Superior temporal gyrus (tissue), 1 donor: ENCODE measurements at regions not wholly inside any gene's neighbourhood (a gene's known extent, or its start where the extent isn't known, plus 50 kb on each side); places are given as distances from the start of the nearest gene placed in this dataset.

Source experiments
- DNase-seq: peaks from one replicate; pipeline ENCODE4 v3.0.0-alpha.2; 2016; ENCODE audit errors: extremely low spot score

DNA sequence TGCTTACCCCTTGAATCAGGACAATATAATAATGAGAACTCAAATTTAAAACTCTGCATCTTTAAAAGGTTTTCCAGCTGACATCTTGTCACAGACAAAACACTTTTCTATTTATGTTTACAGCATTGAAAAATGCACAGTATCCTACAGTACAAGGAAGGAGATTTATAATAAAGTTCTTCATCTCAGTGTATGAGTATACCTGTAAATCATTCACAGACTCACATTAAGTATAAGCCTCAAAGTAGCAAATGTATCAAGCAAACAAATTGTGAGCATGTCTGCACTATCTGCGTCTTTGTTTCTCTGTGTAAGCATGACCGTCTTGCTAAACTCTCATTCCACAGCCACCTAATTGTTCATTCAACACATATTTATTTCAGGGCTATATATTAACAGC lies 52.8 kb downstream of the PPP1R2C start:
- no peak for DNase-seq

DNA sequence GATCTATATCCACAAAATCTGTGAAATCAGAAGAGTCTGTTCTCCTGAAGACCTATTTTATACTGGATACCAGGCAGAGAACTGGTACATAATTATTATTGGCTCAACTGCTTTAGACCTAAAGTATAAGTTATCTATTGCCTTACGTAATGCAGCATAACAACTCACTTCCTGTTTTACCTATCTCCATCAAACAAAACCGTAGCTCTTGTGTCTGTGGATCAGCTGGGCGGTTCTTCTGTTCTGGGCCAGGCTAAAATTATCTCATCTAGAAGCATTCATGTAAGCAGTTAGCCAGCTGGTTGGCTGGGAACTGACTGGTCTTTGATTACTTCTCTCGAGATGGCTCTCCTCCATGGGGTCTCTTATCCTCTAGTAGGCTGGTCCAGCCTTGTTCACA lies 57.8 kb downstream of the PPP1R2C start:
- DNase-seq: no peak

DNA sequence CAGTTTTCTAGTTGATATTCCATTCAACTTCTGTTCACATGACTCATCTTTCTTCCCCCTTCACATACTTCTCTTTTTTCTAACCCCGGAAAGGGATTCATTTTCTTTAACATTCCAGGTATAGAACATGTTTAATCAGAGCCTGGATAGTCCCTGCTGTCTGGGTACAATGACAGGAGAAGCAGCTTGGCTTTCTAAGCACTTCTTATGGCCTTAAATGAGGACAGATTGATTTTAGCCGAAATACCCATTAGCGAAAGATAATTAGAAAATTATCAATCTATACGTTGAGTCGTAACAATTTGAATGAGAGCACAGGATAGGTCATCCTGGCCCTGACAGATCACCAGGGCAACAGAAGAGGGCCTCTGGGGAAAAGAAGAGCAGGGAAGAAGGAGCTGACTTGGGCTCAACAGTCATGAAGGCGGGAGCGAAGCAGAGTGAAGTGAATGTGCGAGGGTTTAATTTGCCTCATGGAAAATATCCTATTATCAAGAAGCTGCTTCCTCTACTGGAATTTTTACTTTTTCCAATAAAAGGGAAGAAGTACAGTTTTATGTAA lies 62.2 kb downstream of the PPP1R2C start:
- no peak for DNase-seq

DNA sequence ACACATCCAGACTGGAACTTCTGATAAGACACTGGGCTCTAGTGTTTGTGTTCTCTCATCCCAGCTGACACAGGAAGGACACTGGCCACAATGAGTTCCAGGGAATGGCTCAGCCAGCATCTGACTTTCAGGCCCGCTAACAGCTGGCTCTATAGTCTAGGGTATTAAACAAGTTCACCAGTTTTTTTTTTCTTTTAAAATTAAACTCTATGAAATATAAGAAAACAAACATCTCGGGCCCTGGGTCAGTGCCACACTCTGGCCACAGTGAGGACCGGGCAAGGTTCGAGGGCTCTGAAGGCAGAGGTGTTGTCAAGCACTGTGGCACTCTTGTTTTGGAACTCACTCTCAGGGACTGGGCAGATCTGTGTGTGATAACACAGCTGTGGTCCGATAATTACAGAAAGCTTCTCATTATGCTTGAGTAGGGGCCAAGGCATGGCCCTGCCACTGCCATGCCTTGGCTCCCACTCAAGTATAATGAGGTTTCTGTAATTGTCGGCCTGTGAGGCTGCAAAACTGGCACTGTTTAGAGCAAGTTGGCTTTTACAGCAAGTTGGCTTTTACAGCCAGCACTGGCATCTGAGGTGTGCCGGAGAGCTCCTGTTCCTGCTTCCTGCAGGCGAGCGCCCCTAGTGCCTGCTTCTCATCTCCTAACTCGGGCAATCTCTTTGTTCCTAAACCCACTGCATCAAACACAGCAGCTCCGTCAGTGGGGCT lies 62.8 kb downstream of the PPP1R2C start:
- DNase-seq: peak; percentile 68

DNA sequence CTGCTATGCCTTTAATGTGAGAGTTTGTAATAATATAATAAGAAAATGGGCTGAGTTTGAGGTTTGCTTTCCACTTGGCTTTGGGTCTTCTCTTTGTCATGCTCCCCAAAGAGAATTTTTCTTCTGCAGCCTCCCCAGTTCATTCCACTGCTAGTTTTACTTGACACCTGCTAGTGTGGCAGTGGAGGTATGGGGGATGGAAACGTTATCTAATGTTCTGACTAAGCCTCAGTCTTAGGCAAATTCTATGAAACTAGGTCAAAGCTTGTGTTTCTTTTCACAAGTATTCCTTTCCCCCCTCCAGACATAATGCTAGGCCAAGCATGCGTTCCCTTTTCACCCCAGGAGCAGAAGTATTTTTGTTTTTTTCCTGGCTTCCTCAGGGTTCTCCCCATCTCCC lies 67.5 kb downstream of the PPP1R2C start:
- DNase-seq: no peak

DNA sequence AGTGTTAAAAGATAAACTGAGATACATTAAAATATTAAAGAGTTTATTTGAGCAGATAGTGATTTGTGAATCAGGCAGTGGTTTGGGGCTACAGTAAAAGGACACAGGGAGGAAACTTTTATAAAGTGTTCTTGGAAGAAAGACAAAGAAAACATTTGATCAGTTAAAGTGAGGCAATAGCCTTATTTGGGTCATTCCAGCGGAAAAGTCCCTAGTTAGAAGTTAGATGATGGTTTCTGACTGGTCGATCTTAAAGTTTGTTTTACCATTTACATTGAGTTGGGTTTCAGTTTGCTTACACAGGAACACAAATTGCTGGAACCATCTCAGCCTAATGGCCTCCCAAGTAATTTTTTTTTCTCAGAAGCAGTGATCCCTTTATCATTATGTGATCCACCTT lies 69.7 kb downstream of the PPP1R2C start:
- no peak for DNase-seq

DNA sequence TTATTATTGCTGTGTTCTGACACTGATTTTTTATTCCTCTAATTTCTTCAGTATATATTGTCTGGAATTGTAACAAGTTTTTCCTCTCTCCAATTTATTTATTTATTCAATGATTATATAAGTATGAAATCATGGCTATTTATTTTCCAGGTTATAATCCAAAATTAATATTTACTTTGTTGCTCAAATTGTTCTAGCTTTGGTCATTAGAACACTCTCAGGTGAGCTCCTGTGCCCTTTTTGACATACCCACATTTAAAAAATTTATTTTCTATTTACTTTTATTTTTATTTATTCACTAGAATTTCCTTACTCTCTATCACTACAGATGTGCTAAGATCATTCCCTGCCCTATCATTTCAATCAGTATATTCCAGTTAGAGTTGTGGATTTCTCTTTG lies 70.2 kb downstream of the PPP1R2C start:
- no peak for DNase-seq

DNA sequence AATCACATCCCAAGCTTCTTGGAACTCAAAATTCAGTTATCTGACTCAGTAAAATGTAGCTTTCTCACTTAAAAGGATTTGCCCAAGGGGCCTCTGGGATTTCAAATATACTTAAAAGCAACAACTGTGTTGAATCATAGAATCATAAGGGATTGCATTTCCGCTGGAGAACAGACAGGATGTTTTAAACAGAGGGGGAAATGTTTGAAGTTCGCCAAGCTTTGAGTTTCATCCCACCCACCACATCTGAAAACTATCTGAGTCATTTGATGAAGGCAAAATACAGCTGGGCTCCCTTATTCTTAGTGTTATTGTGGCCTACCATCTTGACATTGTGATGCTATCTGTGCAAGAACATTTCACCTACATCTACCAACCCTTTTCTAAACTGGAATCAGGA lies 73.5 kb downstream of the PPP1R2C start:
- no peak for DNase-seq

DNA sequence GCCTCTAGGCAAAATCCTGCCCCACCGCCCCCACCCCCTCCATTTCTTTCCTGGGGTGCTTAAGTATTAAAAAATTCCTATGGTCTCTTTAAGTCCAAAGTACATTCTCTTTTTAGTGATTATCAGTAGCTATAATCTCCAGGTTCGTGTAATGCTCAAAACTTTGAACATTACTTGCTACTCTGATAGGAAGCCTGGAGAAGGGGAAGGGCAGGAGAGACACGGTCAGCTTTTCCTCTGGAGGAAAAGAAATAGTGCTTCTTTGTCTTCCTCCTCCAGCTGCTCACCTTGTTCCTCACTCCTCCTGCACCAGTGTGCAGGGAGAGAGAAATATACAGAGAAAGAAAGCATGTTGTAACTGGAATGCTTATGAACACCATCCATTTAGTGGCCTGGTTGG lies 80.4 kb downstream of the PPP1R2C start:
- DNase-seq: no peak

DNA sequence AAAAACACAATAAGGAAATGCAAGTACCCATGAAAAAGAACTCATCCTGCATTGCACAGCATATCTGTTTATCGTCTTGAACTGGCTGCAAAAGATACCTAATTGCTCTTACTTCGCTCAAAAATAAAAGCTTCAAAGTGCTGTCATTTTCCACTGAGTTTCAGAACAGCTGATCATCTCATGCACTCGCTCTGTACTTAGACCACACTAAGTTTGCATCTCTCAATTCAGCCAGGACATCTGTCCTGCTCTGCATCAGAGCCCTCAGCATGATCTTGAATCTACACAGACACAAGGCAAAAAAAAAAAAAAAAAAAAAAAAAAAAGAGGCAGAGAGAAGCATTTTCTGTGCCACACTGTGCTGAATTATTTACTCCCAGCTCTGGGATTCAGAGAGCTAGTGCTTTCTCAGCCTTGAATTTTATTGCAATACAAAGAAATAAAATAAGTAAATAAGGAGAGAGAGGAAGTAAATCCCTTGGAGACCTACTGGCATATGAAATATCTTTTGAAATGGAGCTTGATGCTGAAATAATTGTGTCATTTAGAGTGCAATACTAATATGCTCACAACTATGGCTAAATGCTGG lies 81.3 kb downstream of the PPP1R2C start:
- DNase-seq: no peak

DNA sequence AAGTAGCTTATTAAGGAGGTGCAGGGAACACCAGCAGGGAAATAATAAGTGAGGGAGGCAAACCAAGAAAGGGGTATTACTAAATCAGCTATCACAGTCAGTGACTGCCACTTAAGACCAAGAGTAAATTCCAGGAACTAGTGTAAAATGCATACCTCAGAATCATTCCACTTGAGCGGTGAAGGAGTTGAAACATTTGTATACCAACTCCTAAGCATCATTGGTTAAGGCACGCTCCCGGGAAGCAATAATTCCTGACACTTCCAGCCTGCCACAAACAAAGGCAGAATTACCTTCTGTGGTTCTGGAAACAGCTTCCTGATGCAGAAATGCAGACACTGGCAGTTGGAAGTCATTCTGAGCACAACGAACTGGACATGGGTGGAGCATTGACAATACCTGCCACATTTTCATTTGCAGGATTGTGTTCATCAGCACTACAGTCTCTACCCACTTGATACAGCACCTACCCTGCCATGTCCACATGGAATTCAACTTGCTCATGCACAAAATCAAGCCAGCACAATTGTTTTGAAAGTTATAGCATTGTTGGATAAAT lies 82.1 kb downstream of the PPP1R2C start:
- DNase-seq: no peak

DNA sequence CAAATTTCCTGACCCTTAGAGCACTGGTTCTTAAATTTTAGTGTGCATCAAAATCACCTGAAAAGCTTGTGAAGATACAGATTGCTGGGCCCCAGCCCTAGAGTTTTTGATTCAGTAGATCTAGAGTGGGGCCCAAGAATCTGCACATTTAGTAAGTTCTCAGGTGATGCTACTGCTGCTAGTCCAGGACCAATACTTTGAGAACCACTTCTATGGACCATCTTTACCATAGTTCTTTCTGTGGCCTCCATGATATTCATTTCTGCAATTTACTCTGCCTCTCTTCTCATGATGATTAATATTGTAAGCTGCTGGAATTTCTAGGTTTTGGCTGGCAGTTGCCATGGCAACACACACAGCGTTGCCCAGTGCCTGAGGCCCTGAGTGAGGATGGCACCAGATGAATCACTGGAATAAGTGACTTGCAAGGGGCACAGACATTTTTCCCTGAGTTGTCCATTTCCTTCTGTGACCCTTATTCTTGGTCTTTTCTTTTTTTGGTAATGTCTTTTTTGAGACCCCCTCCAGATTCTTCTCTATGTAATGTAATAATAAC lies 83.6 kb downstream of the PPP1R2C start:
- DNase-seq: peak; percentile 39

DNA sequence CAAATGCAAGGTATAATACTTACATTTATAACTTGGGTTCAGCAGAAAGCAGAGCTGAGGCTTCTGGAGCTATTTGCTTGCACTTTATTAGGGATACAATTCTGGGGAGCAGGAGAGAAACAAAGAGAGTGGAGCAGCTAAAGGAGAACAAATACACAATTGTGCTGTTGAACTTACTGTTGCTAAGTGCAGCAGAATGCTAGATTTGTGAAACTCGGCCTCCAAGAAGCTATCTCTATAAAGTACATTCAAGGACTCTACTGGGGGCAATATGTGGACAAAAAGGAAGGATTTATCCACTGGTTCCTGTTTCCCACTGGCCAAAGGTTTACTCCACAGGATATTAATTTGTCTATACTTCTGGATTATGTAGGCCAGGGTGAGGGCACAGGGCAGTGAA lies 86.8 kb downstream of the PPP1R2C start:
- peak; percentile 57 for DNase-seq

DNA sequence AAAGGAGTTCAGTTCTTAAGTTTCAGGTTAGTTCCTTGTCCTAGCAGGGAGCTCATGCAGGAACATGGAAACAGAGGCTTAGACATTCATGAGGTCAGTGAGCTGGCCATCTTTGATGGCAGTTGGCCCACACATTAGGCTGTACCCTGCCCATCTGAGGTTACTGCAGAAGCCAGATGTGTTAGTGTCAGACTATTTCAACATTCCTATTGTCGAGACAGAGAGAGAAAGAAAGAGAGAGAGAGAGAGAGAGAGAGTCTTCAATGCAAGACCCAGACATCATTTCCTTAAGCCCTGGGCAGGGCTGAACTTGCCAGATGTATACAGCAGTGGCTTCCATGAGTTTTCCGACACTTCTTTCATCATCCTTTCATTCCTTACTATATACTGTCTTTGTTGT lies 91.3 kb downstream of the PPP1R2C start:
- DNase-seq: no peak

DNA sequence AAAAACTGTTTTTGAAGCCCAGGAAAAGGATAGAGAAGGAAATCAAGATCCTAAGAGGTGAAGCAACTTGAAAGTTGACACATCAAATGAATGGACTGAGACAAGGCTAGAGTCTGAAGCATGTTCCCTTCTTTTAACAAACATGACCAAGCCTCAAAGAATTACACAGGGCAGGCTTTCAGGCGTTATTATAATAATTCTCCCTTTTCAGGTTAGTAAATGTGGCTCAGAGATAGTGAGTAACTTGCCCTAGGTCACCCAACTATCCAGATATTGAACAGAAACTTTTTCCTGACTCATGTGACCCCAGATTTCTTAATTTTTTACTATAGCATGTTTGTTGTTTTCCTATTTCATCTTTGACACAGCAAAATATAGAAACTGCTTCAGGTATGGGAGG lies 91.7 kb downstream of the PPP1R2C start:
- no peak for DNase-seq

DNA sequence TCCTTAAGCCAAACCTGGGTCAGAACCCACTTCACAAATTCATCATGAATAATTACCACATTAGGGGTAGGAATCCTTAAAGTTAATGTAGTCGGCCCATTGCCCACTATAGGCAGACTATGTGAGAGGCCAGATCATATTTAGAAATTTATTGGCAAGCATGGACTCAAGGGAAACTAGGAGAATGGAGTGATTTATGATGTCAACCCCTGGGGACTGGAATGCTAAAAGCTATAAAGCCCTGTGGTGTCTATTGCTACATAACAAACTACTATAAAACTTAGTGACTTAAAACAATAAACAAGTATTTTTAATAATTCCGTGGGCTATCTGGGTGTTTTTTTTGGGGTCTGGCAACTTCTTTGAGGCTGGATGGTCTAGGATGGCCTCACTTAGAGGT lies 93.9 kb downstream of the PPP1R2C start:
- no peak for DNase-seq

DNA sequence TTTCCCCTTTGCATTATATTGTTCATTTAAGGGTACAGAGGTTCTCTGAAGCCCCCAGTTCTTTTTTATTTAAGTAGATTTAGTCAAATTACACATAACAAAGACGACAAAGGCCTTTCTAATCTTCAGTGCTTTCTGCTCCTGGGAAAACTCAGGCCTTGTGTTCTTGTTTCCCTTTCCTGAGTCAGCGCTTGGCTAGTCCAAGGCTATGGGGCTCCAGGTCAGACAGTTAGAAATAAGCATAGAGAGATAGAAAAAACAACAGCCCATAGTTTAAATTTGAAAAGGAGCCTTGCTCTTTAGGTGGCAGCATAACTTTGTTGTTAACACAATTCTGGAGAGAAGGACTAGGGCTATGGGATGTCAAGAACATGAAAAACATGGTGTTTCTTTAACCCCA lies 97.3 kb downstream of the PPP1R2C start:
- no peak for DNase-seq

DNA sequence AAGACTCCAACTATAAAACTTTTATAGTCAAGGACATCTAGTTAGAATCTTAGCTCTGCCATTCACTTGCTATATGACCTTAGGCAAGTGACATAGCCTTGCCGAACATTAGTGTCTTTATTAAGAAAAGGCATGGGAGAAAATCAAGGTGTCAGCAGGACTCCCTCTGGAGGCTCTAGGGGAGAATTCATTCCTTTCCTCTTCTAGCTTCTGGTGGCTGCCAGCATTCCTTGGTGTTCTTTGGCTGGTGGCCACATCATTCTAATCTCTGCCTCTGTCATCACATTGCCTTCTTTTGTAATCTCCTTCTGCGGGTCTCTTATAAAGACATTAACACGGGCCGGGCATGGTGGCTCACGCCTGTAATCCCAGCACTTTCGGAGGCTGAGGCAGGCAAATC lies 99.8 kb downstream of the PPP1R2C start:
- no peak for DNase-seq

DNA sequence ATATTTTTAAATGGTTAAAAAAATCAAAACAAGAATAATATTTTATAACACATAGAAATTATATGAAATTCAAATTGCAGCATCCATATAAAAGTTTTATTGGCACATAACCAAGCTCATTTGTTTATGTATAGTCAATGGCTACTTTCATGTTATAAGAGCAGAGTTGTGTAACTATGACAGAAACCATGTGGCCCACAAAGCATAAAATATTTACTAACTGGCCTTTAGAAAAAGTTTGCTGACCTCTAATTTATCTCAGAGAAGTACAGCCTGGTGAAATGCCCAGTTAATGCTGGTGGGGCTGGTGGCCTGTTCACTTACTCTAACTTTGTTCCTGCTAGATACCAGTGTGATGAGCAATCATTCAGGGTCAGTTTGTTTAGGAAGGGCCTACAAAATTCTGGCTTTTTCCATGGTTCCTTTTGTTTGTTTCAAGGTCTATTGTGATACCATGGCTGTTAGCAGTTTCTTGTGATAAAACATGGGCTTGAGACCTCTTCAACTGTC lies 104.6 kb downstream of the PPP1R2C start:
- DNase-seq: no peak

DNA sequence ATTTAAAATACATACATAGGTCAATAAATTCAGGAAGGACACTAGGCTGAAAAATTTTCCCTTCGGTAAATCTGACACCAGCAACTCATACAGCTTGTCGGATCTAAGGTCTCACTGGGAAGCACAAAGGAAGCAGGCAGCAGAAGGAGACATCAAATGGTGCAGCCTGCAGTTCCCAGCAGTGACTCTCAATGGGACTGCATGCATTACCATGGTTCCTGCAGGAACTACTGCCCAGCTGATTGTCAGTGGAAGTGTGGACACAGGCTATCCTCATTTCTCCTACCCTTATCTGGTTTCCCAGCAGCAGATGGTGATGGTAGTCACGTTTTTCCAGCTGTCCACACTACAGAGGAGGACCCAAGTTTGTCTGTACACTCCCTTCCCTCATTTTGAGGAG lies 113.3 kb downstream of the PPP1R2C start:
- DNase-seq: no peak

DNA sequence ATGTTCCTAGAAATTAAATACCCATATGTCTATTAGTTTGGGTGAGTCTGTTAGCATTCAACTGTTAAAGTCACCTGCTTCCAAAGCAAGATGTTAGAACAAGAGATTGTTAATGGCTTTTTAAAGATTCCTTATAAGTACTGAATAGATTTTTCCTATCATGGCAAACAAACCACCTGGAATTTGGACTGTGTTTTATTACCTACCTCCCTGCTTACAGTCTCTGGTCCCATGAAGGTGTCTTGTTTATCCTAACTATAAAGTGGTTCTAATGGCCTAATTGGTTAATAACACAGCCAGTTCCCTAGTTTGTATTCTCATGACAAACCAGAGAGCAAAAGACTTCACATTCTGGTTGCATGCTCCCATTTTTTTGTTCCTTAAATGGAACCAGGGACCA lies 149.5 kb downstream of the PPP1R2C start:
- no peak for DNase-seq

DNA sequence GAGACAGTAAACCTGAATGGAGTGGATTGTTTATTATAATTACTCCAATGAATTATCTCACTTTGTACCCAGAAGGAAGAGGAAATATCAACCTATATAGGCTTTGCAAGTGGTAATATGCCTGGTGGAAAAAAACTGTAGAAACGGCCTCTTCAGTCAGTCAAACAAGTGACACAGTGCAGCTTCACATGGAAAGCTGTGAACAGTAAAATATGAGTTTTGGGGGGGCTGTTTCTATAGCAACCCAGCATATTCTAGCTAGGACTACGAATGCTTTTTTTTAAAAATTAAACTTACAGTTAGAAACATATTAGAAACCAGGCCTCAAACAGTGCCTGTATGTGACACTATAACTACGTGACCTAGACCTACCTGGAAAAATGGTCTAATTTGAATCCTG lies 150.1 kb downstream of the PPP1R2C start:
- DNase-seq: no peak

DNA sequence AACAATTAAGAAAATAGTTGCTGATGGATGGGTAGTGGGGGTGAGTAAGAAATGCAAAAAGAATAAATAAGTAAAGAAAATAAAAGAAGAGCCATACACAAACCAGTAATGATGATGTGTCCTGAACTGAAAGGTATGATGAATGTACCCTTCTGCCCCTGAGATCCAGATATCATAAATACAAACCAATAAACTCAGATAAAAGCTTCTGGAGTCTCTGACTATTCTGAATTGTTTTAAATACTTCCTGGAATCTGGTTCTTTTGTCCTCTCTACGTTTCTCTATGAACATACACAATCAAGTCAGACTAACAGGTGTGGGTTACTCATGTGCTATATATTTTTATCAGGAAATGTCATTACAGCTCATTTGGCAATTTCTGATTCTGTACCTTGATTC lies 153.4 kb downstream of the PPP1R2C start:
- DNase-seq: no peak
